Spleen (tissue), 11 donors: ENCODE measurements at regions not wholly inside any gene's neighbourhood (a gene's known extent, or its start where the extent isn't known, plus 50 kb on each side); places are given as distances from the start of the nearest gene placed in this dataset.

Experiments
- DNase-seq: peaks from one replicate; pipeline ENCODE4 v3.0.0-alpha.2; 2020
- H3K27ac ChIP-seq, 8 donors: fragments of 200-600 bp; sonication (generic) in 7 of 8; 1 replicate in 4 of 8; 2 replicates in 4 of 8; pipeline versions ENCODE4 v1.5.0 to v1.8.0; 2016 to 2021; ENCODE audit warnings: inconsistent platforms in 4 of 8, mild to moderate bottlenecking in 4 of 8, moderate library complexity in 1 of 8
- H3K27me3 ChIP-seq, 7 donors: fragments of 200-600 bp; sonication (generic) in 6 of 7; replicated peaks in 1 of 7; 1 replicate in 4 of 7; 2 replicates in 3 of 7; pipeline versions ENCODE4 v1.5.0 to v1.8.0; 2016 to 2021; ENCODE audit warnings: inconsistent platforms in 3 of 7, mild to moderate bottlenecking in 1 of 7
- H3K36me3 ChIP-seq, 6 donors: fragments of 200-600 bp; sonication (generic) in 5 of 6; 1 replicate in 4 of 6; 2 replicates in 2 of 6; pipeline versions ENCODE4 v1.5.0 to v1.8.0; 2016 to 2021; ENCODE audit warnings: inconsistent platforms in 2 of 6
- H3K4me1 ChIP-seq, 6 donors: fragments of 200-600 bp; sonication (generic) in 5 of 6; 1 replicate in 3 of 6; 2 replicates in 3 of 6; pipeline versions ENCODE4 v1.5.0 to v1.8.0; 2016 to 2021; ENCODE audit warnings: inconsistent platforms in 3 of 6
- H3K4me3 ChIP-seq, 8 donors: fragments of 200-600 bp; sonication (generic) in 7 of 8; 1 replicate in 4 of 8; 2 replicates in 4 of 8; pipeline versions ENCODE4 v1.5.0 to v1.8.0; 2016 to 2021; ENCODE audit warnings: inconsistent platforms in 4 of 8, mild to moderate bottlenecking in 4 of 8, moderate library complexity in 2 of 8
- H3K9me3 ChIP-seq, 8 donors: fragments of 200-600 bp; sonication (generic) in 7 of 8; 1 replicate in 4 of 8; 2 replicates in 4 of 8; pipeline versions ENCODE4 v1.5.0 to v1.8.0; 2016 to 2021; ENCODE audit warnings: inconsistent platforms in 4 of 8
- POLR2A ChIP-seq, 3 donors: fragments of 450-650 bp; IDR thresholded peaks; one replicate each; pipeline ENCODE4 v1.5.1; 2017; ENCODE audit warnings: antibody characterized with exemption in 3 of 3, mild to moderate bottlenecking in 1 of 3
- POLR2AphosphoS5 ChIP-seq, 3 donors: sonication (generic); formaldehyde crosslinking; IDR thresholded peaks; one replicate each; pipeline ENCODE4 v1.5.1; 2017; ENCODE audit warnings: antibody characterized with exemption in 3 of 3
- WGBS, 5 donors: extraction: QIAGEN DNeasy Blood & Tissue Kit in 3 of 5; methylation state at CpG; one replicate each; pipeline versions ENCODE4 v1.1.5 to v1.1.7; 2013 to 2018; 5-methylcytosine and 5-hydroxymethylcytosine counted together
- intact Hi-C: fragments of 100-400 bp; cut with DNase I; formaldehyde crosslinking; loops from one replicate; pipeline ENCODE4 v1.15.0; 2023; ENCODE audit warnings: low total_unique reads
- TF ChIP-seq, protein P1 (sequence below), 11 experiments: fragments of 200-600 bp in 7 of 11; fragments of 450-650 bp in 4 of 11; sonication (generic) in 4 of 11; IDR thresholded peaks in 8 of 11; conservative IDR thresholded peaks in 3 of 11; 1 replicate in 7 of 11; 2 replicates in 4 of 11; pipeline versions ENCODE4 v1.4.0 to v1.8.0; 2016 to 2021; ENCODE audit warnings: antibody characterized with exemption in 11 of 11, inconsistent platforms in 4 of 11, mild to moderate bottlenecking in 1 of 11
- donor health status: healthy with polysubstance abuse.
- donor health status: DM: no; HTN: no; CAD: no; lungs with moderate emphysema.
- donor health status: DM: no; HTN: no; CAD: no.
- donor health status: Bipolar disorder and iron deficiency.
- donor health status: healthy.
- donor health status: DM: no; HTN: no; CAD: no.
- donor health status: DM: yes; HTN: yes; CAD: no.

DNA sequence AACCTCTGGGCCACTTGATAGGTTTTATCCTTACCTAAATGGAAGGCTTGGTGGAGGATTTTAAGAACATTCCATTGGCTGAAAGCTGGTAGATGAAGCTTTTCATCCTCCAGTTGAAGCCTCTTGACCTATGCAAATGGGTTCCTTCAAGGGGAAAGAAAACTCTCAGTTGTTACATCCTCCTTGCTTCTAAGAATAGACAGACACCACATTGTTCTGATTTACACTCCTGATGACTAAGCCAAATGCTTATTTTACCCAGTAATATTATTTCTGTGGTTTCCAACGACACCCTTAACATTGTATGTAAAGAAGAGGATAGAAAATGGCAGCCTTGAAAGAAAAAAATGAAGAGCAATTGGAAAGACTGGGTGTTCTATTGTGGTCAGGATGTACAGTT lies 480.5 kb downstream of the OTOL1 start:
- TF ChIP-seq POLR2A (IDR thresholded peaks at IDR 0.05) (no peak), POLR2AphosphoS5 (IDR thresholded peaks at IDR 0.05) (no peak)
- TF ChIP-seq, protein P1, sequence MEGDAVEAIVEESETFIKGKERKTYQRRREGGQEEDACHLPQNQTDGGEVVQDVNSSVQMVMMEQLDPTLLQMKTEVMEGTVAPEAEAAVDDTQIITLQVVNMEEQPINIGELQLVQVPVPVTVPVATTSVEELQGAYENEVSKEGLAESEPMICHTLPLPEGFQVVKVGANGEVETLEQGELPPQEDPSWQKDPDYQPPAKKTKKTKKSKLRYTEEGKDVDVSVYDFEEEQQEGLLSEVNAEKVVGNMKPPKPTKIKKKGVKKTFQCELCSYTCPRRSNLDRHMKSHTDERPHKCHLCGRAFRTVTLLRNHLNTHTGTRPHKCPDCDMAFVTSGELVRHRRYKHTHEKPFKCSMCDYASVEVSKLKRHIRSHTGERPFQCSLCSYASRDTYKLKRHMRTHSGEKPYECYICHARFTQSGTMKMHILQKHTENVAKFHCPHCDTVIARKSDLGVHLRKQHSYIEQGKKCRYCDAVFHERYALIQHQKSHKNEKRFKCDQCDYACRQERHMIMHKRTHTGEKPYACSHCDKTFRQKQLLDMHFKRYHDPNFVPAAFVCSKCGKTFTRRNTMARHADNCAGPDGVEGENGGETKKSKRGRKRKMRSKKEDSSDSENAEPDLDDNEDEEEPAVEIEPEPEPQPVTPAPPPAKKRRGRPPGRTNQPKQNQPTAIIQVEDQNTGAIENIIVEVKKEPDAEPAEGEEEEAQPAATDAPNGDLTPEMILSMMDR (IDR thresholded peaks at IDR 0.05 in 8 of 11, conservative IDR thresholded peaks at IDR 0.05 in 3 of 11): no peak
- Histone ChIP-seq H3K27me3 (no peaks in the 10 kb centered on the region), H3K4me1 (no peaks in the 10 kb centered on the region), H3K27ac (no peak overlapping the region), H3K36me3 (no peaks in the 10 kb centered on the region), H3K9me3 (peaks cover 0 to 37% (median 0%) of the 10 kb centered on the region in 8 donors), H3K4me3 (no peak overlapping the region)
- intact Hi-C loops: no loop called here
- DNase-seq: no peak
- WGBS, 5 donors: 38 to 51% (median 46%) methylated on average over 1 of the region's 1 CpG

DNA sequence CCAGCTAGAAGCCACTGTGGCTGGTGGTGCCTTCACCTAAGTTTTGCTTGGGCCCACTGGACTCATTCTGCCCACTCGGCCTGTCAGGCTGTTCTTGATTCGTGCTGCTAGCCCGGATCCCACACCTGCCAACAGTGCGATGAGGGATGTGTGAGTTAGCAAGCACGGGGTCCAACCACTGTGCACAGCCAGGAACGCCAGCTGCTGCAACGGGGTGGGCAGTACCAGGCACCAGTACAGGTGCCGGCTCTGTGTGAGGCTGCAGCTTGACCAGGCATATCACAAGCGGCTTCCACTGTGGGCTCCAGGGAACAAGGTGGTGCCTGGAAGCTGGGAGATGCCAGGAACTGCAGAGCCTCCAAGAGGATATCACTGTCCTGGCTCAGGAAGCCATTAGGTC lies 481.2 kb downstream of the OTOL1 start:
- H3K9me3 ChIP-seq: peaks cover 0 to 37% (median 0%) of the 10 kb centered on the region in 8 donors
- H3K36me3 ChIP-seq: no peaks in the 10 kb centered on the region
- H3K4me3 ChIP-seq: no peak overlapping the region
- no peak for TF ChIP-seq POLR2A (IDR thresholded peaks at IDR 0.05)
- TF ChIP-seq POLR2AphosphoS5 (IDR thresholded peaks at IDR 0.05): no peak
- TF ChIP-seq, protein P1 (IDR thresholded peaks at IDR 0.05 in 8 of 11, conservative IDR thresholded peaks at IDR 0.05 in 3 of 11): no peak
- no peaks in the 10 kb centered on the region for H3K27me3 ChIP-seq
- no peak overlapping the region for H3K27ac ChIP-seq
- WGBS, 5 donors: 81 to 94% (median 87%) methylated on average over 9 of the region's 9 CpGs
- DNase-seq: no peak
- intact Hi-C loops: no loop called here
- H3K4me1 ChIP-seq: no peaks in the 10 kb centered on the region

DNA sequence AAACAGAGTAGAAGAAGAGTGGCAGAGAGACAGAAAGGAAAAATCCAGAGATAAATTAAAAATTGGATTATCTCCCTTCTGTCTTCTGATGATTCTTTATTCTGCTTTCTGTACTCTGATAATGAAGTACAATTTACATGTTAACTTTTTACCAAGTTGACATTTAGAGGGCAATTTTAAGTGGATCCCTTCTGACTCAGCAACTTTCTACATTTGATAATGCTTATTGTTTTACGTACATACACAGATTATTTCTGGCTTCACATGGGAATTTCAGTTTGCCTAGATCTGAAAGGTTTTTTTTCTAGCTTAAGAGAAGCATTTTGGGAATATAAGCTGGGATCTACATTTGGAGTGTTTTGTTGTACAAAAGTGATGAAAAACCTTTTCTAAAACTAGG lies 491.3 kb downstream of the OTOL1 start:
- Histone ChIP-seq H3K9me3 (no peaks in the 10 kb centered on the region), H3K4me3 (no peak overlapping the region), H3K27ac (no peak overlapping the region), H3K36me3 (no peaks in the 10 kb centered on the region), H3K27me3 (no peaks in the 10 kb centered on the region), H3K4me1 (no peaks in the 10 kb centered on the region)
- 45 to 83% (median 75%) methylated on average over 1 of the region's 1 CpG for WGBS, 5 donors
- no peak for TF ChIP-seq POLR2AphosphoS5 (IDR thresholded peaks at IDR 0.05)
- TF ChIP-seq, protein P1 (IDR thresholded peaks at IDR 0.05 in 8 of 11, conservative IDR thresholded peaks at IDR 0.05 in 3 of 11): no peak
- TF ChIP-seq POLR2A (IDR thresholded peaks at IDR 0.05): no peak
- DNase-seq: no peak
- intact Hi-C loops: no loop called here

DNA sequence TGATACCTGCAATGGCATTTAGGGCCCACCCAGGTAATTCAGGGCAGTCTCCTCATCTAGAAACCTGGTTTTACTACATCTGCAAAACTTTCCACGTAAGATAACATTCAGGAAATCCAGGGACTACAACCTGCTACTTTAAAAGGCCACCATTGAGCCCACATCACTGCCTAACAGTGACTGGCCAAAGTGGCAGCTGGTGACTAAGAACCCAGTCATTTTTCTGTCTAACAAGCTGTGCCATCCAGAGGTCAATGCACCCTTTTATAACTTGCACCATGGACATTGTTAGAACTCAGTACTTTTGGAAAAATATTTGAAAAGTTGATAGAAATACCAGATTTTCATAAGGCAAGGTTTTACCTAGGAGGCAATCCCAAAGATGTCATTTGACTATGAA lies 492.4 kb downstream of the OTOL1 start:
- no peak overlapping the region for H3K27ac ChIP-seq
- TF ChIP-seq POLR2A (IDR thresholded peaks at IDR 0.05) (no peak), POLR2AphosphoS5 (IDR thresholded peaks at IDR 0.05) (no peak)
- TF ChIP-seq, protein P1 (IDR thresholded peaks at IDR 0.05 in 8 of 11, conservative IDR thresholded peaks at IDR 0.05 in 3 of 11): no peak
- no peaks in the 10 kb centered on the region for H3K9me3 ChIP-seq
- 62 to 88% (median 74%) methylated on average over 1 of the region's 1 CpG for WGBS, 5 donors
- H3K4me3 ChIP-seq: no peak overlapping the region
- intact Hi-C loops: no loop called here
- no peak for DNase-seq
- H3K4me1 ChIP-seq: no peaks in the 10 kb centered on the region
- H3K36me3 ChIP-seq: no peaks in the 10 kb centered on the region
- no peaks in the 10 kb centered on the region for H3K27me3 ChIP-seq
